ENCODE measurements at regions not wholly inside any gene's neighbourhood (a gene's known extent, or its start where the extent isn't known, plus 50 kb on each side); places are given as distances from the start of the nearest gene placed in this dataset.

- Histone ChIP-seq H3K27me3 (ENCODE audit: insufficient read depth, low read depth, low read length) (no peaks in the 10 kb centered on the region), H3K9me2 (ENCODE audit: insufficient read depth, low read length) (no peaks in the 10 kb centered on the region), H3K9me3 (ENCODE audit: low read length) (no peaks in the 10 kb centered on the region), H3K4me3 (ENCODE audit: low read length) (no peak overlapping the region), H3K27ac (ENCODE audit: low read length) (no peak overlapping the region), H2AFZ (ENCODE audit: low read depth, low read length) (no peak overlapping the region), H3K36me3 (ENCODE audit: insufficient read depth, low read length) (no peaks in the 10 kb centered on the region), H4K20me1 (ENCODE audit: insufficient read depth) (no peaks in the 10 kb centered on the region), H3K79me2 (replicated peaks; ENCODE audit: insufficient read depth, low read length) (no peaks in the 10 kb centered on the region), H3K4me2 (ENCODE audit: low read length) (no peak overlapping the region), H3F3A (ENCODE audit: insufficient read depth, low read length, poor library complexity, severe bottlenecking) (no peaks in the 10 kb centered on the region), H3K9ac (ENCODE audit: low read length) (no peak overlapping the region)
- TF ChIP-seq RAD21 (conservative IDR thresholded peaks at IDR 0.05), result no peak
- TF ChIP-seq CTCF (IDR thresholded peaks at IDR 0.05; ENCODE audit: poor library complexity, severe bottlenecking), result no peak
- TF ChIP-seq TAF1 (IDR thresholded peaks at IDR 0.05; ENCODE audit: low read depth), result no peak
These were observed 94.1 kb downstream of the FGF18 start for GRCh38 chr5:171513591-171513990.

- Histone ChIP-seq H4K20me1 (ENCODE audit: insufficient read depth) (no peaks in the 10 kb centered on the region), H3K9me2 (ENCODE audit: insufficient read depth, low read length) (no peaks in the 10 kb centered on the region), H3K4me2 (ENCODE audit: low read length) (no peak overlapping the region), H3K9ac (ENCODE audit: low read length) (no peak overlapping the region), H3K4me3 (ENCODE audit: low read length) (no peak overlapping the region), H3F3A (ENCODE audit: insufficient read depth, low read length, poor library complexity, severe bottlenecking) (no peaks in the 10 kb centered on the region), H3K27ac (ENCODE audit: low read length) (no peak overlapping the region), H2AFZ (ENCODE audit: low read depth, low read length) (no peak overlapping the region), H3K79me2 (replicated peaks; ENCODE audit: insufficient read depth, low read length) (no peaks in the 10 kb centered on the region), H3K27me3 (ENCODE audit: insufficient read depth, low read depth, low read length) (no peaks in the 10 kb centered on the region), H3K9me3 (ENCODE audit: low read length) (no peaks in the 10 kb centered on the region), H3K36me3 (ENCODE audit: insufficient read depth, low read length) (no peaks in the 10 kb centered on the region)
- TF ChIP-seq RAD21 (conservative IDR thresholded peaks at IDR 0.05), result no peak
- TF ChIP-seq SMC3 (conservative IDR thresholded peaks at IDR 0.05; ENCODE audit: poor library complexity), result no peak
These were observed 99.5 kb downstream of the FGF18 start for GRCh38 chr5:171518916-171519315.

GRCh38 chr5:171520300-171521174 is 101.1 kb downstream of the FGF18 start:
- Histone ChIP-seq H3K9me2 (ENCODE audit: insufficient read depth, low read length) (no peaks in the 10 kb centered on the region), H3K36me3 (ENCODE audit: insufficient read depth, low read length) (no peaks in the 10 kb centered on the region), H4K20me1 (ENCODE audit: insufficient read depth) (no peaks in the 10 kb centered on the region), H3F3A (ENCODE audit: insufficient read depth, low read length, poor library complexity, severe bottlenecking) (no peaks in the 10 kb centered on the region), H3K9me3 (ENCODE audit: low read length) (no peaks in the 10 kb centered on the region), H3K79me2 (replicated peaks; ENCODE audit: insufficient read depth, low read length) (no peaks in the 10 kb centered on the region), H3K27me3 (ENCODE audit: insufficient read depth, low read depth, low read length) (no peaks in the 10 kb centered on the region), H2AFZ (ENCODE audit: low read depth, low read length) (no peak overlapping the region), H3K4me3 (ENCODE audit: low read length) (no peak overlapping the region), H3K27ac (ENCODE audit: low read length) (no peak overlapping the region), H3K9ac (ENCODE audit: low read length) (no peak overlapping the region), H3K4me2 (ENCODE audit: low read length) (no peak overlapping the region)
- TF ChIP-seq RAD21 (conservative IDR thresholded peaks at IDR 0.05) (no peak), CTCF (IDR thresholded peaks at IDR 0.05; ENCODE audit: poor library complexity, severe bottlenecking) (no peak), SMC3 (conservative IDR thresholded peaks at IDR 0.05; ENCODE audit: poor library complexity) (no peak), EP300 (conservative IDR thresholded peaks at IDR 0.05; ENCODE audit: poor library complexity, severe bottlenecking) (no peak)
- TF ChIP-seq, protein P1, sequence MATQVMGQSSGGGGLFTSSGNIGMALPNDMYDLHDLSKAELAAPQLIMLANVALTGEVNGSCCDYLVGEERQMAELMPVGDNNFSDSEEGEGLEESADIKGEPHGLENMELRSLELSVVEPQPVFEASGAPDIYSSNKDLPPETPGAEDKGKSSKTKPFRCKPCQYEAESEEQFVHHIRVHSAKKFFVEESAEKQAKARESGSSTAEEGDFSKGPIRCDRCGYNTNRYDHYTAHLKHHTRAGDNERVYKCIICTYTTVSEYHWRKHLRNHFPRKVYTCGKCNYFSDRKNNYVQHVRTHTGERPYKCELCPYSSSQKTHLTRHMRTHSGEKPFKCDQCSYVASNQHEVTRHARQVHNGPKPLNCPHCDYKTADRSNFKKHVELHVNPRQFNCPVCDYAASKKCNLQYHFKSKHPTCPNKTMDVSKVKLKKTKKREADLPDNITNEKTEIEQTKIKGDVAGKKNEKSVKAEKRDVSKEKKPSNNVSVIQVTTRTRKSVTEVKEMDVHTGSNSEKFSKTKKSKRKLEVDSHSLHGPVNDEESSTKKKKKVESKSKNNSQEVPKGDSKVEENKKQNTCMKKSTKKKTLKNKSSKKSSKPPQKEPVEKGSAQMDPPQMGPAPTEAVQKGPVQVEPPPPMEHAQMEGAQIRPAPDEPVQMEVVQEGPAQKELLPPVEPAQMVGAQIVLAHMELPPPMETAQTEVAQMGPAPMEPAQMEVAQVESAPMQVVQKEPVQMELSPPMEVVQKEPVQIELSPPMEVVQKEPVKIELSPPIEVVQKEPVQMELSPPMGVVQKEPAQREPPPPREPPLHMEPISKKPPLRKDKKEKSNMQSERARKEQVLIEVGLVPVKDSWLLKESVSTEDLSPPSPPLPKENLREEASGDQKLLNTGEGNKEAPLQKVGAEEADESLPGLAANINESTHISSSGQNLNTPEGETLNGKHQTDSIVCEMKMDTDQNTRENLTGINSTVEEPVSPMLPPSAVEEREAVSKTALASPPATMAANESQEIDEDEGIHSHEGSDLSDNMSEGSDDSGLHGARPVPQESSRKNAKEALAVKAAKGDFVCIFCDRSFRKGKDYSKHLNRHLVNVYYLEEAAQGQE (IDR thresholded peaks at IDR 0.05; ENCODE audit: borderline replicate concordance), result no peak

Measured in neural cell (in vitro differentiated cells).